ENCODE measurements at regions not wholly inside any gene's neighbourhood (a gene's known extent, or its start where the extent isn't known, plus 50 kb on each side); places are given as distances from the start of the nearest gene placed in this dataset.
"Not testable (repeated sequence)": the region's sequence is repeated elsewhere in the genome, so short reads cannot be mapped to it uniquely, and the experiment has no call there.

- DNase-seq (ENCODE audit: low read depth) = not testable (repeated sequence)
These were observed 75.6 kb downstream of the MRPL39 start for GRCh38 chr21:25531538-25532250.

GRCh38 chr21:25528515-25528914 lies 78.8 kb downstream of the MRPL39 start:
- DNase-seq (ENCODE audit: low read depth) = no peak

GRCh38 chr21:25518491-25518911 lies 88.8 kb downstream of the MRPL39 start:
- DNase-seq (ENCODE audit: low read depth) = no peak

GRCh38 chr21:25515484-25516405 lies 91.5 kb downstream of the MRPL39 start:
- no peak for DNase-seq (ENCODE audit: low read depth)

- no peak for DNase-seq (ENCODE audit: low read depth)
These were observed 93.5 kb downstream of the MRPL39 start for GRCh38 chr21:25513810-25514209.

- DNase-seq (ENCODE audit: low read depth) = no peak
These were observed 94.9 kb downstream of the MRPL39 start for GRCh38 chr21:25512095-25513081.

GRCh38 chr21:25509862-25510261 lies 97.4 kb downstream of the MRPL39 start:
- no peak for DNase-seq (ENCODE audit: low read depth)

GRCh38 chr21:25508364-25508763 lies 98.9 kb downstream of the MRPL39 start:
- DNase-seq (ENCODE audit: low read depth) = no peak

- no peak for DNase-seq (ENCODE audit: low read depth)
These were observed 99.8 kb downstream of the MRPL39 start for GRCh38 chr21:25507522-25507921.

GRCh38 chr21:25506887-25507286 lies 100.4 kb downstream of the MRPL39 start:
- no peak for DNase-seq (ENCODE audit: low read depth)

GRCh38 chr21:25506261-25506660 lies 101.0 kb downstream of the MRPL39 start:
- no peak for DNase-seq (ENCODE audit: low read depth)

- no peak for DNase-seq (ENCODE audit: low read depth)
These were observed 103.3 kb downstream of the MRPL39 start for GRCh38 chr21:25503981-25504380.

GRCh38 chr21:25501996-25502665 lies 105.2 kb downstream of the MRPL39 start:
- no peak for DNase-seq (ENCODE audit: low read depth)

- DNase-seq (ENCODE audit: low read depth) = no peak
These were observed 105.8 kb downstream of the MRPL39 start for GRCh38 chr21:25501462-25501861.

GRCh38 chr21:25500598-25500997 lies 106.7 kb downstream of the MRPL39 start:
- DNase-seq (ENCODE audit: low read depth) = no peak

- DNase-seq (ENCODE audit: low read depth) = no peak
These were observed 110.3 kb downstream of the MRPL39 start for GRCh38 chr21:25496825-25497482.

- no peak for DNase-seq (ENCODE audit: low read depth)
These were observed 112.5 kb downstream of the MRPL39 start for GRCh38 chr21:25494804-25495203.

- DNase-seq (ENCODE audit: low read depth) = no peak
These were observed 113.6 kb downstream of the MRPL39 start for GRCh38 chr21:25493722-25494121.

GRCh38 chr21:25491267-25491666 lies 116.0 kb downstream of the MRPL39 start:
- DNase-seq (ENCODE audit: low read depth) = no peak

- no peak for DNase-seq (ENCODE audit: low read depth)
These were observed 116.5 kb downstream of the MRPL39 start for GRCh38 chr21:25490742-25491141.

GRCh38 chr21:25489673-25490072 lies 117.6 kb downstream of the MRPL39 start:
- no peak for DNase-seq (ENCODE audit: low read depth)

Measured in T-helper 22 cell (primary cell).